Activated CD4-positive, alpha-beta memory T cell treated with anti-CD3 and anti-CD28 coated beads, Interleukin-2, amount 10 ng/mL, durations not matched to agents 7 days and 5 days (primary cell): ENCODE measurements at regions not wholly inside any gene's neighbourhood (a gene's known extent, or its start where the extent isn't known, plus 50 kb on each side); places are given as distances from the start of the nearest gene placed in this dataset.

ENCODE experiments used
- CTCF ChIA-PET: fragments of 350-600 bp; sonication (Branson Sonifier 250); formaldehyde crosslinking; loops from one replicate; lab custom pipeline; 2021; ENCODE audit warnings: antibody characterized with exemption, inconsistent platforms; lab: Charles Lee
- POLR2A ChIA-PET: fragments of 350-600 bp; sonication (Branson Sonifier 250); formaldehyde crosslinking; loops from one replicate; lab custom pipeline; 2021; ENCODE audit warnings: antibody characterized with exemption; lab: Charles Lee
- DNase-seq: peaks from one replicate; pipeline ENCODE4 v3.0.0-alpha.2; 2020
- H3K27ac Mint-ChIP-seq: one replicate; pipeline ENCODE4 v1.8.0; 2021; ENCODE audit warnings: mild to moderate bottlenecking, mixed read lengths
- H3K27me3 Mint-ChIP-seq: one replicate; pipeline ENCODE4 v1.8.0; 2021; ENCODE audit warnings: mixed read lengths
- H3K36me3 Mint-ChIP-seq: one replicate; pipeline ENCODE4 v1.8.0; 2021; ENCODE audit warnings: low read depth, mixed read lengths
- H3K4me1 Mint-ChIP-seq: one replicate; pipeline ENCODE4 v1.8.0; 2021; ENCODE audit warnings: mixed read lengths
- H3K4me3 Mint-ChIP-seq: one replicate; pipeline ENCODE4 v1.8.0; 2021; ENCODE audit warnings: mild to moderate bottlenecking, mixed read lengths
- H3K9me3 Mint-ChIP-seq: one replicate; pipeline ENCODE4 v1.8.0; 2021; ENCODE audit warnings: mixed read lengths

DNA sequence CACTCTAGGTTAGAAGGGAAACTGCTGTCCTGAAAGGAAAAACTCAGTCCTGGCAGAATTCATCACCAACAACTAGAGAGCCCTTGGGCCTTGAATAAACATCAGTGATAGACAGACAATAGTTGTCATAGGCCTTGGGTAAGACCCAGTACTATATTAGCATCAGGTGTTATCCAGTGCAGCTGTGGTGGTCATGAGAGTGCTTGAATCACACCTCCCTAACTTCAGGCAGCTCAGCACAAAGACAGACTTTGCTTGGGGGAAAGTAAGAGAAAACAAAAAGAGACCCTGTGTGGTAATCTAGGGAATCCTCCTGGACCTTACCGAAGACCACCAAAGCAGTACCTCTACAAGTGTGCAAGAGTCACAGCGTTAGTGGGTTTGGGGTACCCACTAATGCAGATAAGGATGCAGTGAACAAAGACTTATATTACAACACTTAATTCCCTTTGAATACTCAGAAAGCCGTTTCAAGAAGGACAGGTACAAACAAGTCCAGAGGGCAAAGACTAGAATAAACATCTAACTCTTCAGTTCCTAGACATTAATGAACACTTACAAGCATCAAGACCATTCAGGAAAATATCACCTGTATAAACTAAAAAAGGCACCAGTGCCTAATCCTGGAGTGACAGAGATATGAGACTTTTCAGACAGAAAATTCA, 332.3 kb upstream of the EPHA3 start:
- POLR2A ChIA-PET: no interaction called here
- Mint-ChIP-seq H3K27me3 (no peaks in the 10 kb centered on the region), H3K36me3 (no peaks in the 10 kb centered on the region), H3K9me3 (peaks cover 4% of the 10 kb centered on the region), H3K4me1 (no peaks in the 10 kb centered on the region), H3K27ac (no peak overlapping the region), H3K4me3 (no peak overlapping the region)
- CTCF ChIA-PET: no interaction called here
- no peak for DNase-seq

DNA sequence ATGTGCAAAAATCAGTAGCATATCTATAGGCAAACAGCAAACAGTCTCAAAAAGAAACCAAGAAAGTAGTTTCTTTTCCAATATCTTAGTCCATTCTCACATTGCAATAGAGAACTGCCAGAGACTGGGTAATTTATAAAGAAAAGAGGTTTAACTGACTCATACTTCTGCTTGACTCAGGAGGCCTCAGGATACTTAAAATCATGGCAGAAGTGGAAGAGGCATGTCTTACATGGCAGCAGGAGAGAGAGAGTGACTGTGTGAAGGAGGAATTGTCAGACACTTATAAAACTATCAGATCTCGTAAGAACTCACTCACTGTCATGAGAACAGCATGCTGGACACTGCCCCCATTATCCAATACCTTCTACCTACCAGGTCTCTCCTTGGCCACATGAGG, 327.9 kb upstream of the EPHA3 start:
- Mint-ChIP-seq H3K9me3 (peaks cover 8% of the 10 kb centered on the region), H3K27me3 (no peaks in the 10 kb centered on the region)

DNA sequence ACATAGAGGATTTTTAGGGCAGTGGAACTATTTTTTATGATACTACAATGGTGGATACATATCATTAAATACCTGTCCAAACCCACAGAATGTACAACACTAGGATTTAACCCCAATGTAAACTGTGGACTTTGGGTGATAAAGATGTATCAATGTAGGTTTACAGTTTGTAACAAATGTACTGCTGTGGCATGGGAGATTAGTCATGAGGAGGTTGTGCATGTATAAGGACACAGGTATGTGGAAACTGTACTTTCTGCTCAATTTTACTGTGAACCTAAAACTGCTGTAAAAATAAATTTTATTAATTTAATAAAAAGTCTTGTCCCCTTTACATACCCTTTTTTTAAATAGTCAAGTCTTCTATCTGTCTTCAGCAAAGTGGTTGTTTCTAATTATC, 322.5 kb upstream of the EPHA3 start:
- Mint-ChIP-seq H3K36me3 (no peaks in the 10 kb centered on the region), H3K9me3 (peaks cover 6% of the 10 kb centered on the region), H3K27me3 (no peaks in the 10 kb centered on the region), H3K4me1 (no peaks in the 10 kb centered on the region), H3K27ac (no peak overlapping the region), H3K4me3 (no peak overlapping the region)
- ChIA-PET CTCF (no interaction called here), POLR2A (no interaction called here)
- DNase-seq: no peak

More for the DNA sequence above, 327.9 kb upstream of the EPHA3 start:
- ChIA-PET CTCF (no interaction called here), POLR2A (no interaction called here)
- no peak overlapping the region for H3K4me3 Mint-ChIP-seq
- no peaks in the 10 kb centered on the region for H3K36me3 Mint-ChIP-seq
- H3K27ac Mint-ChIP-seq: no peak overlapping the region
- no peaks in the 10 kb centered on the region for H3K4me1 Mint-ChIP-seq
- DNase-seq: no peak

DNA sequence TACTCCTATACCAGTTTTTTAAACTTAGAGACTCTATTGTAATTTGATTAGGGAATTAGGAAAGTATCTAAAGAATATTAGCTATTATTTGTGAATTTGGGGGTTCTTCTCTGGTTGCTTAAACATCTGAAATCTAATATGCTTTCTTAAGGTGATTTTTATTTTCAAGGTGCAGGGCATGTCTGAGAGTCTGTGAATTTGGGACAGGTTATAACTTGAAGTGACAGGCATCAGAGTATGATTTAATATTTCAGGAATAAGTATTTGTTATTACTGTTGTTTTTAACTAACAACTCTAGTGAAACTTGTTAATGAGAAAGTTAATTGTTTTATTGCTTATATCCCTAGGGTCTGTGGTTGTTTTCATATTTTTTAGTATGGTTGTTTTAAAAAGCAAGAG, 321.6 kb upstream of the EPHA3 start:
- DNase-seq: no peak
- Mint-ChIP-seq H3K4me1 (no peaks in the 10 kb centered on the region), H3K27ac (no peak overlapping the region), H3K4me3 (no peak overlapping the region), H3K9me3 (peaks cover 6% of the 10 kb centered on the region), H3K36me3 (no peaks in the 10 kb centered on the region), H3K27me3 (no peaks in the 10 kb centered on the region)
- POLR2A ChIA-PET: no interaction called here
- CTCF ChIA-PET: no interaction called here

DNA sequence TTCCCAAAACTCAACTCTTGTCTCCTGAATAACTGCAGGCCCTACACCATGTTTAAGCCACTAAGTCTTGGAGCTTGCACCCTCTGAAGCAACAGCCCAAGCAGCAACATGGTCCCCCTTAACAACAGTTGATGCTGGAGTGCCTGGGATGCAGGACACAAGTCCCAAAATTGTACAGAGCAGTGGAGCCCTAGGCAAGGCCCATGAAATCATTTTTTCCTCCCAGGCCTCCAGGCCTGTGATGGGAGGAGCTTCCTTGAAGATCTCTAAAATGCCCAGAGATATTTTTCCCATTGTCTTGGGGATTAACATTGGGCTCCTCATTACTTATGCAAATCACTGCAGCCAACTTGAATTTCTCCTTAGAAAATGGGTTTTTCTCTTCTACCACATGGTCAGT, 311.9 kb upstream of the EPHA3 start:
- DNase-seq: no peak
- no peaks in the 10 kb centered on the region for H3K4me1 Mint-ChIP-seq
- ChIA-PET CTCF (no interaction called here), POLR2A (interaction anchor here (0.6 kb wide), 1 partner anchor 13 kb away, joined by 3 read pairs; no protein-coding TSS in a partner anchor)
- H3K27me3 Mint-ChIP-seq: no peaks in the 10 kb centered on the region
- peaks cover 17% of the 10 kb centered on the region for H3K9me3 Mint-ChIP-seq
- H3K36me3 Mint-ChIP-seq: no peaks in the 10 kb centered on the region
- H3K27ac Mint-ChIP-seq: no peak overlapping the region
- no peak overlapping the region for H3K4me3 Mint-ChIP-seq

DNA sequence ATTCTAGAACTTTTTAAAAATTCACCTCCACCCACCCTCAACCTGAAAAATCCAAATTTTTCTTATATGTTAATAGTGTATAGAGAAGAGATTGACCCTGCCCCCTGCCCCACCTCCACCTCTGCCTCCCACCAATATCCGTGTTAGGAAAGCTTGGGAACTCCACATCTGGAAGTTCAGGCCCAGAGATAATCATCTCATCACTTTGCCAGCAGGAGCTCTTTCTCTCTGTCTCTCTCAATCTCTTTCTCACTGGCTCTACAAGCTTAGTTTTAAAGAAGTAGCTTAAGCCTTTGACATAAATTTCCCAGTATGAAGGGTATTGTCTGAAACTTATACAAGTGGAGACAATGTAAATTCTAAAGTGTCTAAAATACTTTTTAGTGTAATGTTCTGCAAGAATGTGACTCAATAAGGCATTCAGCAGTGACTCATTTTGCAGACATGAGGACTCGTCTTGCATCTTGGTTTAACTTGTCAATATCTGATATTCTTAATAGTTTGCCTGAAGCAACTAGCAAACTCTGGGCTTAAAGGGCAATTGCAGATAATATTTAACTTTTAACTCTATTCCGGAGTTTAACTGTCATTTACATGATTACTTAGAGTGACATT, 299.8 kb upstream of the EPHA3 start:
- no peaks in the 10 kb centered on the region for H3K4me1 Mint-ChIP-seq

DNA sequence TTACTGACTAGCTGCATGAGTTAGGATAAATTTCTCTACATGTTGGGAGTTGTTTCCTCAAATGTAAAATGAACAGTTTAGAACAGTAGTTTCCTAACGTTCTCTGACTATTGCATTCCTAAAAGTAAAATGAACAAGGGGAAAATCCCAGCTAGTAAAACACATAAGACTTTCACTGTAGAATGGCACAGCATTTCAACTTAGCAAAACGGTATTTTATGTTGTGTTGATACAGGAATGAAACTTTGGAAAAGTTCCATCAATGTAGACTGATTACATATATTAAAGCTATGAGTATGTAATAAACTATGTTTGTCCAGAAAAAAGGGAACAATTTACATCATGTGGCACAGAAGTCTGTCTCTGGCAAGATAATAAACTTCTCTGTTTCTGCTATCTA, 297.4 kb upstream of the EPHA3 start:
- no peak overlapping the region for H3K4me3 Mint-ChIP-seq
- CTCF ChIA-PET: no interaction called here
- no peaks in the 10 kb centered on the region for H3K4me1 Mint-ChIP-seq
- H3K27ac Mint-ChIP-seq: no peak overlapping the region
- DNase-seq: no peak
- H3K9me3 Mint-ChIP-seq: peaks cover 2% of the 10 kb centered on the region
- H3K36me3 Mint-ChIP-seq: no peaks in the 10 kb centered on the region
- H3K27me3 Mint-ChIP-seq: no peaks in the 10 kb centered on the region
- POLR2A ChIA-PET: no interaction called here

More for the DNA sequence above, 299.8 kb upstream of the EPHA3 start:
- no peaks in the 10 kb centered on the region for H3K36me3 Mint-ChIP-seq
- POLR2A ChIA-PET: no interaction called here
- H3K27me3 Mint-ChIP-seq: no peaks in the 10 kb centered on the region
- CTCF ChIA-PET: no interaction called here
- DNase-seq: no peak
- H3K9me3 Mint-ChIP-seq: peaks cover 5% of the 10 kb centered on the region
- H3K4me3 Mint-ChIP-seq: no peak overlapping the region
- H3K27ac Mint-ChIP-seq: no peak overlapping the region

DNA sequence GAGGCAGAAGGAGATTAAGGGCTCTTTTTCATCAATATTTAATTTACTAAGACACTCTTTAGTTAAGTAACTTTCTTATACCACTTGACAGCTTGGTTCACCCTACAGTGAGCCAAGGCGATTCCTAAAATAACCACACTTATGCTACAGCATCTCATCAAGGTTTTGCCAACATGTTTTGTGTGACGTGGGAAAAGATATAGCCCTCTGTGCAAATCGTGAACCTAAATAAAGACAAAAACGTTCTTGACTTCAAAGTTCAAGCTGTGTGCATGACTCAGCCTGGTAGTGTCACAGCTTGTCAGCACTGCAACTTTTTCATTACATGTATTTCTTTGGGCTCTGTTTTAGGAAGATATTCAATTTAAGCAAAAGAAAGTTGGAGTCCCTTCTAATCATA, 297.0 kb upstream of the EPHA3 start:
- no peaks in the 10 kb centered on the region for H3K4me1 Mint-ChIP-seq
- H3K36me3 Mint-ChIP-seq: no peaks in the 10 kb centered on the region
- ChIA-PET CTCF (no interaction called here), POLR2A (no interaction called here)
- DNase-seq: no peak
- no peak overlapping the region for H3K4me3 Mint-ChIP-seq
- H3K9me3 Mint-ChIP-seq: peaks cover 2% of the 10 kb centered on the region
- H3K27ac Mint-ChIP-seq: no peak overlapping the region
- H3K27me3 Mint-ChIP-seq: no peaks in the 10 kb centered on the region

DNA sequence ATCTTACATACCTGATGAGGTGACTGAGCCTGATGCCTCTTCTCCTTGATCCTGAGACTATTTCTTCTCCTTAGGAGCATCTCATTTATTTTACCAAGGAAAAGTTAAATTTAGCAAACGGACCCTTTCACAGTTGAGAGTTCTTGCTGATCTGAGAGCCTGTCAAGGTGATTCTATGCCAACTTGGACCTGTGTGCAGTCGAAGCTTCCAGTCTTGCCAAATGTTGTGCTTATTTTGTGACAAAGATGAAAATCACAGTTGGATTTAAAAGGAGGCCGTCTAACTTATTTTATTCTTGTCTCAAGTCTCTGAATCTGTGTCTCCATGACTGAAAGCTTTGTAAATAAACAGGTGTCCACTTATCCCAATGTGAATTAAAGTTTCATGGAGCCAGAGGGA, 296.3 kb upstream of the EPHA3 start:
- ChIA-PET POLR2A (no interaction called here), CTCF (no interaction called here)
- no peaks in the 10 kb centered on the region for H3K27me3 Mint-ChIP-seq
- H3K4me1 Mint-ChIP-seq: no peaks in the 10 kb centered on the region
- H3K9me3 Mint-ChIP-seq: peaks cover 5% of the 10 kb centered on the region
- no peak overlapping the region for H3K27ac Mint-ChIP-seq
- H3K36me3 Mint-ChIP-seq: no peaks in the 10 kb centered on the region
- H3K4me3 Mint-ChIP-seq: no peak overlapping the region
- no peak for DNase-seq

DNA sequence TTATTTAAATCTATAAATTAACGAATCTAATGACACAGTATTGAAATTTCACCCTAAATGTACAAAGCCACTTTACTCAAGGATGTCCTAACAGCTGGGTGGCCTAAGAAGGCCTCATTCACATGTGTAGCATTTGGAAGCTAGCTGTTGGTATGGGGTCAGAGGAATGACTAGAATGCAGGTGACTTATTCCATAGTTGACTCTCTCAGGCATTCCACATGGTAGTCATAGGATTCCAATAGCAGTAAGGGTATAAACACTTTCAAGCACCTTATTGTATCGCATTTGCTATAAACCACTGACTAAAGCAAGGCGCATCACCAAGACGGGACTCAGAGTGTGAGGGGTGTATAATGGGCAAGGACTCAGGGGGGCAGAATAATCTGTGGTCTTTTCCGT, 294.8 kb upstream of the EPHA3 start:
- ChIA-PET POLR2A (no interaction called here), CTCF (no interaction called here)
- Mint-ChIP-seq H3K27ac (no peak overlapping the region), H3K4me1 (no peaks in the 10 kb centered on the region), H3K4me3 (no peak overlapping the region), H3K36me3 (no peaks in the 10 kb centered on the region), H3K9me3 (peaks cover 5% of the 10 kb centered on the region), H3K27me3 (no peaks in the 10 kb centered on the region)
- no peak for DNase-seq

DNA sequence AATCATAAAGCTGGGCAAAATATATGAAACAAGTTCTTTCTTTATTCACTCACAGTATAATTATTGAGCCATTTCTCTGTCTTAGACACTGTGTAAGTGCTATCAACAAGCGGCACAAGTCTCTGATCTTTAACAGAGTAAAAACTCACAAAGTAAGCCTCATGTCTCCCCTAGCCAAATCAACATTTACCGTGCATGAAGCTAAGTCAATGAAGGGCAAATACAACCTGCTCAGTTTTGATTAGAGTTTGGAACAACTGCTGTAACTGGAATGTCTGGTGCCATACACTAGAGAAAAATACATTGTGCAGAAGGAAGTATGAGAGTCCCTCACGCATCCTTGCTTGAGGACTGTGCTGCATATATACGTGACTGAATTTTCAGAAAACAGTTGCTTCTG, 291.0 kb upstream of the EPHA3 start:
- no peak for DNase-seq
- Mint-ChIP-seq H3K27me3 (no peaks in the 10 kb centered on the region), H3K27ac (no peak overlapping the region), H3K4me3 (no peak overlapping the region), H3K9me3 (peaks cover 2% of the 10 kb centered on the region), H3K36me3 (no peaks in the 10 kb centered on the region), H3K4me1 (no peaks in the 10 kb centered on the region)
- ChIA-PET POLR2A (no interaction called here), CTCF (no interaction called here)

DNA sequence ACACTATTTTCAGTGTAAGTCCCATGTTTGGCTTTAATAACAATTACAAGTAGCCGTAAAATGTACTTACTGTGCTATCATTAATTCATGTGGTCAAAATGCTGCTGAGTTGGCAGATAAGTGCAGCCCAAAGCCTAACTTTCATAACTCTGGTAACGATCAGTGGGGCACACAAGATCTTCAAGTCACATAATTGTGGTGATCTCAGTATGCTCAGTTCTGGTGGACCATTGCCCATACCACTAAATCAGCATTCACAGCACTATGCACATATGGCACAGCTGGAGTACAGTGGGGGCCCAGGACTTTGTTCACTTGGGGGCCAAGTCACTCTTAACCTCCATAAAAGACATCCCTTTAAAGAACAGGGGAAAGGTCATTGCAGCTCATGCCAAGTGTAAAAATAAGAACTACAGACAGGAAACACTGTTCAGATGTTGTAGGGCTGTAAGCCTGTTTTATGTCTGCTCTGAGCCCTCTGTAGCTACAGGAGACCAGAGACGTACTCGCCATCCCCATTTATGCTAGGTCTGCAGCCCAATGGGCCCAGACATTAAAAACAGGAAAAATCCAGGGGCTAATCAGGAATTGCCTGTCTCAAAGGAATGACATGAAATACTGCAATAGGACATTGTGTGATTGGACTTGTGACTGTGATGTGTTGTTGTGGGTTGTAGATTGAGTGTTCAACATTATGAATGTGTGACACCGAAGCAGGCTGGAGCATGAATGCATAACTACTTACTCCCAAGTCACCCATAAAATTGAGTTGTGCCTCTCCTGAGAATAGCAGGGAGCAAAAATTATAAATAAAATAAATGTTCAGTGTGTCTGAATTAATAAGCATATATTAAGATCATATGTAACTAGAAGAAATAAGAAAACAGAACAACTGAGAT, 282.5 kb upstream of the EPHA3 start:
- peaks cover 2% of the 10 kb centered on the region for H3K9me3 Mint-ChIP-seq
- POLR2A ChIA-PET: no interaction called here
- H3K4me3 Mint-ChIP-seq: no peak overlapping the region
- no peak for DNase-seq
- CTCF ChIA-PET: no interaction called here
- H3K36me3 Mint-ChIP-seq: no peaks in the 10 kb centered on the region
- H3K4me1 Mint-ChIP-seq: no peaks in the 10 kb centered on the region
- H3K27ac Mint-ChIP-seq: no peak overlapping the region
- H3K27me3 Mint-ChIP-seq: no peaks in the 10 kb centered on the region

DNA sequence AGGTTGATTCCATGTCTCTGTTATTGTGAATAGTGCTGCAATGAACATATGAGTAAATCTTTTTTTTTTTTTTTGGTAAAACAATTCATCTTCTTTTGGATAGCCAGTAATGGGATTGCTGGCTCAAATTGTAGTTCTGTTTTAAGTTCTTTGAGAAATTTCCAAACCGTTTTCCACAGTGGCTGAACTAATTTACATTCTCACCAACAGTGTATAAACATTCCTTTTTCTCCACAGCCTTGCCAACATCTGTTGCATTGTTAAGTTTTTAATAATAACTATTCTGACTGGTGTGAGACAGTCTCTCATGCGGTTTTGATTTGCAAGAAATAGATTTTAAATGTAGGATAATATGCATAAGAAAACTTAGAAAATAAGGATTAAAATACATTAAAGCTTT, 279.0 kb upstream of the EPHA3 start:
- H3K9me3 Mint-ChIP-seq: peaks cover 2% of the 10 kb centered on the region
- ChIA-PET CTCF (no interaction called here), POLR2A (no interaction called here)
- no peak overlapping the region for H3K4me3 Mint-ChIP-seq
- H3K27me3 Mint-ChIP-seq: no peaks in the 10 kb centered on the region
- no peaks in the 10 kb centered on the region for H3K4me1 Mint-ChIP-seq
- H3K36me3 Mint-ChIP-seq: no peaks in the 10 kb centered on the region
- DNase-seq: no peak
- no peak overlapping the region for H3K27ac Mint-ChIP-seq
